Kidney epithelial cell (primary cell): ENCODE measurements at regions not wholly inside any gene's neighbourhood (a gene's known extent, or its start where the extent isn't known, plus 50 kb on each side); places are given as distances from the start of the nearest gene placed in this dataset.

Source experiments
- DNase-seq: peaks from one replicate; pipeline ENCODE4 v3.0.0-alpha.2; 2010; ENCODE audit warnings: low read depth
- H3K27me3 ChIP-seq: 2 replicates; pipeline ENCODE4 v1.6.0; 2011; ENCODE audit warnings: low read length; ENCODE audit not compliant: control insufficient read depth, insufficient read depth
- H3K36me3 ChIP-seq: 2 replicates; pipeline ENCODE4 v1.5.1; 2011; ENCODE audit warnings: low read length; ENCODE audit not compliant: control insufficient read depth, insufficient read depth
- H3K4me3 ChIP-seq: 2 replicates; pipeline ENCODE4 v1.5.1; 2011; ENCODE audit warnings: low read depth, mild to moderate bottlenecking, control low read depth, low read length
- TF ChIP-seq, protein P1 (sequence below): IDR thresholded peaks from 2 replicates; pipeline ENCODE4 v1.5.1; 2011; ENCODE audit warnings: mild to moderate bottlenecking, moderate library complexity, low read length, control low read depth, inconsistent platforms; ENCODE audit not compliant: insufficient read depth, poor library complexity, severe bottlenecking

DNA sequence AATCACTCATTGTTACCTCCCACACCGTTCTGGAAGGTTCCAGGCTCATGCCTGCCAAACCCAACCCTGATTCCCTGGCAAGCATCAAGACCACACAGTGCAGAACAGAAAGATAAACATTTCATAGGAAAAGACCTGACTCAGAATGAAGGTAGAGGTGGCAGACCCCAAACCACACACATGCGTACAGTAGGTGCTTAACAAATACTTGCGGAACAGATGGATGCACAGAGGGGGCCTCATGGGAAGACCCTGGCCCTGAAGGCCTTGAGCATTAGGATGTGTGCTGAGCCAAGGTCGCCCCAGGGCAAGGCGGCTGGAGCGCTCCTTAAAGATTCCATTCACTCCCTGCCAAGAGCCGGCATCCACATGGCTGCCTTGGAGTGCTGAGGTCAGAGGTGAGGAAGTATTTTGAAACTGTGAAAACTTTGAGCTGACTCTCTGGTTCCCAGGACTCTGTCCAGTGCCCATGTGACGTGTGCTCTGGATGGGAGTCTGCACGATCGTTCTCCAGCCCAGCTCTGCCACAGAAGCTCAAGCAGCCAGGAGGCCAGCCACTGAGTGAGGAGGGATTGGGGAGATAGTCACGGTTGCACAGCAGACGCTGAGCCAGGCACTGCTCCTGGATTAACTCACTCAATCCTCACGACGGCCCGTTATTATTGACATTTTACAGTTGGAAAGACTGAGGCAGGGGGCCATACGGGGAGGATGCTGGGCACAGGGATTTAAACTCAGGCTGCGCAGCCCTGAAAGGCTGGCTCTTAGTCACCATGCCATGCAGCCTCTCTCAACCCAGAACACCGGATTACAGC lies 65.5 kb upstream of the AFDN start:
- TF ChIP-seq, protein P1, sequence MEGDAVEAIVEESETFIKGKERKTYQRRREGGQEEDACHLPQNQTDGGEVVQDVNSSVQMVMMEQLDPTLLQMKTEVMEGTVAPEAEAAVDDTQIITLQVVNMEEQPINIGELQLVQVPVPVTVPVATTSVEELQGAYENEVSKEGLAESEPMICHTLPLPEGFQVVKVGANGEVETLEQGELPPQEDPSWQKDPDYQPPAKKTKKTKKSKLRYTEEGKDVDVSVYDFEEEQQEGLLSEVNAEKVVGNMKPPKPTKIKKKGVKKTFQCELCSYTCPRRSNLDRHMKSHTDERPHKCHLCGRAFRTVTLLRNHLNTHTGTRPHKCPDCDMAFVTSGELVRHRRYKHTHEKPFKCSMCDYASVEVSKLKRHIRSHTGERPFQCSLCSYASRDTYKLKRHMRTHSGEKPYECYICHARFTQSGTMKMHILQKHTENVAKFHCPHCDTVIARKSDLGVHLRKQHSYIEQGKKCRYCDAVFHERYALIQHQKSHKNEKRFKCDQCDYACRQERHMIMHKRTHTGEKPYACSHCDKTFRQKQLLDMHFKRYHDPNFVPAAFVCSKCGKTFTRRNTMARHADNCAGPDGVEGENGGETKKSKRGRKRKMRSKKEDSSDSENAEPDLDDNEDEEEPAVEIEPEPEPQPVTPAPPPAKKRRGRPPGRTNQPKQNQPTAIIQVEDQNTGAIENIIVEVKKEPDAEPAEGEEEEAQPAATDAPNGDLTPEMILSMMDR, result no peak
- H3K27me3 ChIP-seq, result peaks cover 2% of the 10 kb centered on the region
- no peaks in the 10 kb centered on the region for H3K36me3 ChIP-seq
- no peak for DNase-seq
- no peak overlapping the region for H3K4me3 ChIP-seq

DNA sequence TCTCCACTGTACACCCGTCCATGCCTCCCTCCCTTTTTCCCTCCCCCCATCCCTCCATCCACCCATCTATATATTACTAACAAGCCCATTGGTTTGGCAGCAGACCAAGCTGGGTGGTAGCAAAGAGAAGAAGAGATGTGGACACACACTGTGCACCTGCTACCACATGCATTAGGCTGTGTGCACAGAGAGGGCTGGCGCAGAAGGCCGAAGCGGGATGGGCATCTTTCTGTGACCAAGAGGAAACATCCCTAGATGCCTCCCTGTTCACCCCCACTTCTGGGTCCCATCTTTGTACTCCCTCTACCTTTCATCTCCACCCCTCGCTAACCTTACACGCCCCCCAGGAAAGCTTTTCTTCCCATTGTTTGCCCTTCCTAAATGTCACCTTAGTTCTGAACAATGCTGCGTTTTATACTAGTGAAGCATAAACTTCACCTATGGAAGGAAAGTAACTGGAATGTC lies 64.9 kb upstream of the AFDN start:
- DNase-seq, result no peak
- Histone ChIP-seq H3K27me3 (peaks cover 2% of the 10 kb centered on the region), H3K36me3 (no peaks in the 10 kb centered on the region), H3K4me3 (no peak overlapping the region)
- TF ChIP-seq, protein P1, result no peak

DNA sequence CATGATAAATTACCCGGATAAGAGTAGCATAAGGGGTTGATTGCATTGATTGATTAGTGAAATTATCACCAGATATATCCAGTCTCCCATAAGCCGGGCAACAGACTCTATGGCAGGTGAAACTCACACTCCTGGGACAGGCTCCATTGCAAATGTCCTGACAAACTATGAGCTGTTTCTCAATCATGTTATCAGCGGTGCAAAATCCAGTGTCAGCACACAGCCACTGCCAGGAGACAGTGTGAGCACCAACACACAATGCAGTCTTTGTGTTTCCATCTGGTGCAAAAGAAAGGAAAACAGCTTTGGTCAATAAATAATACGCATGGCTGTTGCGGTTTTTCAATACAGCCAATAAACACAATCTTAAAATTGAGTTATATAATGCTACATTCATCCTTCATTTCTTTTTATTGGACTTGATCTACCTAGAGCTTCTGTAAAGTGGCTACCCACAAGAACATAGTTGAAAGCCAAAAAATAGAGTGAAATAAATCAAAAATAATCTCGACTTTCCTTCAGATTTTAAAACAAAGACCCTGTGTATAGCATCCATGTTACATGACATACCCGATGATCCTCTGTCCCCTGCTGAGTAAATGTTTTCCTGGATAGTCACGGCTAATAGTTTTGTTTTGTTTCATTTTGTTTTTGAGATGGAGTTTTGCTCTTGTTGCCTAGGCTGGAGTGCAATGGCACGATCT lies 64.3 kb upstream of the AFDN start:
- no peak overlapping the region for H3K4me3 ChIP-seq
- H3K36me3 ChIP-seq, result no peaks in the 10 kb centered on the region
- DNase-seq, result no peak
- peaks cover 2% of the 10 kb centered on the region for H3K27me3 ChIP-seq
- TF ChIP-seq, protein P1, result no peak

DNA sequence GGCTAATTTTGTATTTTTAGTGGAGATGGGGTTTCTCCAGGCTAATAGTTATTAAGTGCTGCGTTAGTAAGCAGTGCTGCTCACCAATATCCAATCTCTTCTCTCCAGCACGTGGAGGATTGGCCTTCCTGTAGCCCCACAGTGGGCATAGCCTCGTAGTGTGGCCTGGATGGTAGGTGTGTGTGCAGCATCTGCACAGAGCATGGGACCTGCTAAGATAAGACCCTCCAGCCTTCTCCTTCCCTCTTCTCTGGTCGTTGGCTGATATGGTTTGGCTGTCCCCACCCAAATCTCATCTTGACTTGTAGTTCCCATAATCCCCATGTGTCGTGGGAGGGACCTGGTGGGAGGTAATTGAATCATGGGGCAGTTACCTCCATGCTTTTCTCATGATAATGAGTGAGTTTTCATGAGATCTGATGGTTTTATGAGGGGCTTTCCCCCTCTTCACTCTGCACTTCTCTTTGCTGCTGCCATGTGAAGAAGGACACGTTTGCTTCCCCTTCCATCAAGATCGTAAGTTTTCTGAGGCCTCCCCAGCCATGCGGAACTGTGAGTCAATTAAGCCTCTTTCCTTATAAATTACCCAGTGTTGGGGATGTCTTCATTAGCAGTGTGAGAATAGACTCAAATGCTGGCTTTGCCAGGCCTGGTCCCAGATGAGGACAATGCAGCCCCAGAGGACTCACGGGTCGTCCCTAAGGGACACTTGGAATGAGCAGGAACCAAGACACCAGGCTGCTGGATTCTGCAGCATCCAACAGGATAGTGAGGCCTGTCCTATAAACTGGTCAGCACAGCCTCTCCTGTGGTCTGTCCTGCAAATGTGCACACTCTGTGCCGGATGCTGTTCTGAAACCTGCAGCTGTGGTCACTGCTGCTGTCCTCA lies 63.4 kb upstream of the AFDN start:
- TF ChIP-seq, protein P1, result no peak
- peaks cover 8% of the 10 kb centered on the region for H3K27me3 ChIP-seq
- no peaks in the 10 kb centered on the region for H3K36me3 ChIP-seq
- DNase-seq, result no peak
- H3K4me3 ChIP-seq, result no peak overlapping the region

DNA sequence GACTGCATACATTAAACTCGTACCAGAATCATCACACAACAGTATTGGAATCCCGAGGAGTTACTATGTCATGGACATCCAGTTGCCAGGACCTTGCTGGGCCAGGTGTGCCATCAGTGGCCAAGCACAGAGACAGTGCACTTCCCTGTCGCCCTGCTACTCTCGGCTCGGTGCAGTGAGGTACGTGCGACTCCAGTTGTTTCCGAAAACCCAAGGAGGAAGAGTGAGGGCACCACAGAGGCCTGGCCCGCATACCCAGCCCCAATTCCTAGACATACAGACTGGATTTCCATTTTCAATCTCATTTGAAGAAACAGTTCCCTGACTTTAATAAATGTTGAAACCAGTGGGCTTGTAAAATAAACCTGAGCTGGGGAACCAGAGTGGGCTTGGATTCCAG lies 62.5 kb upstream of the AFDN start:
- Histone ChIP-seq H3K36me3 (no peaks in the 10 kb centered on the region), H3K27me3 (peaks cover 11% of the 10 kb centered on the region), H3K4me3 (no peak overlapping the region)
- no peak for DNase-seq
- TF ChIP-seq, protein P1, result no peak
